Fibroblast of lung (primary cell): ENCODE measurements at regions not wholly inside any gene's neighbourhood (a gene's known extent, or its start where the extent isn't known, plus 50 kb on each side); places are given as distances from the start of the nearest gene placed in this dataset.
A peak's percentile ranks its signal among the peaks of the same experiment; 100 is the strongest.

Experiments
- DNase-seq, 2 donors: peaks; one replicate each; pipeline versions ENCODE4 v3.0.0 to v3.0.0-alpha.2; 2010; ENCODE audit warnings: low read depth in 2 of 2
- H2AFZ ChIP-seq: 2 replicates; pipeline ENCODE4 v1.5.1; 2012; ENCODE audit warnings: low read length, control low read depth, inconsistent platforms
- H3K27ac ChIP-seq: 2 replicates; pipeline ENCODE4 v1.5.1; 2011; ENCODE audit warnings: low read length, control low read depth; ENCODE audit not compliant: insufficient read depth
- H3K27me3 ChIP-seq: 2 replicates; pipeline ENCODE4 v1.5.1; 2011; ENCODE audit warnings: mild to moderate bottlenecking, low read length; ENCODE audit not compliant: control insufficient read depth, insufficient read depth
- H3K36me3 ChIP-seq: 2 replicates; pipeline ENCODE4 v1.5.1; 2011; ENCODE audit warnings: low read length; ENCODE audit not compliant: control insufficient read depth, insufficient read depth
- H3K4me1 ChIP-seq: 2 replicates; pipeline ENCODE4 v1.5.1; 2011; ENCODE audit warnings: low read length; ENCODE audit not compliant: control insufficient read depth, insufficient read depth; ENCODE audit errors: extremely low read depth
- H3K4me2 ChIP-seq: 2 replicates; pipeline ENCODE4 v1.5.1; 2011; ENCODE audit warnings: low read length, control low read depth; ENCODE audit not compliant: insufficient read depth; ENCODE audit errors: extremely low read depth
- H3K4me3 ChIP-seq, 4 experiments: fragments of 200-600 bp in 1 of 4; sonication (generic) in 1 of 4; replicated peaks in 1 of 4; 2 replicates each; pipeline ENCODE4 v1.5.1; 2011 to 2016; ENCODE audit warnings: low read length in 4 of 4, low read depth in 3 of 4, mild to moderate bottlenecking in 3 of 4, control low read depth in 2 of 4, inconsistent platforms in 1 of 4, mixed read lengths in 1 of 4; ENCODE audit not compliant: insufficient read depth in 1 of 4; ENCODE audit errors: control extremely low read depth in 1 of 4
- H3K79me2 ChIP-seq: 2 replicates; pipeline ENCODE4 v1.5.1; 2012; ENCODE audit warnings: mild to moderate bottlenecking, low read length, inconsistent platforms; ENCODE audit not compliant: control insufficient read depth, insufficient read depth
- H3K9ac ChIP-seq: 2 replicates; pipeline ENCODE4 v1.5.1; 2011; ENCODE audit warnings: mild to moderate bottlenecking, low read length, control low read depth; ENCODE audit not compliant: insufficient read depth
- H3K9me3 ChIP-seq: 2 replicates; pipeline ENCODE4 v1.5.1; 2012; ENCODE audit warnings: low read depth, low read length; ENCODE audit not compliant: control insufficient read depth, insufficient read depth
- H4K20me1 ChIP-seq: 2 replicates; pipeline ENCODE4 v1.5.1; 2011; ENCODE audit warnings: low read length; ENCODE audit not compliant: control insufficient read depth, insufficient read depth; ENCODE audit errors: extremely low read depth
- CTCF ChIP-seq, 2 donors: IDR thresholded peaks in 1 of 2; conservative IDR thresholded peaks in 1 of 2; 1 replicate in 1 of 2; 2 replicates in 1 of 2; pipeline ENCODE4 v1.5.1; 2011 to 2012; ENCODE audit warnings: low read length in 2 of 2, control low read depth in 1 of 2, inconsistent platforms in 1 of 2, low read depth in 1 of 2, mild to moderate bottlenecking in 1 of 2
- EZH2 ChIP-seq: IDR thresholded peaks from 2 replicates; pipeline ENCODE4 v1.5.1; 2012; ENCODE audit warnings: low read length, control low read depth, mild to moderate bottlenecking; ENCODE audit errors: missing control alignments

- no peak for TF ChIP-seq EZH2
- no peak for TF ChIP-seq CTCF (conservative IDR thresholded peaks at IDR 0.05 in 1 of 2, IDR thresholded peaks at IDR 0.05 in 1 of 2; ENCODE audit: low read depth in 1 of 2, low read length in 2 of 2)
- Histone ChIP-seq H3K36me3 (no peaks in the 10 kb centered on the region), H4K20me1 (no peaks in the 10 kb centered on the region), H3K4me2 (no peak overlapping the region), H3K4me3 (no peak overlapping the region), H3K9me3 (no peaks in the 10 kb centered on the region), H3K79me2 (no peaks in the 10 kb centered on the region), H3K27ac (no peak overlapping the region), H2AFZ (no peak overlapping the region), H3K4me1 (no peaks in the 10 kb centered on the region), H3K9ac (no peak overlapping the region), H3K27me3 (no peaks in the 10 kb centered on the region)
- no peak for DNase-seq
Measured at GRCh38 chr9:80188579-80188978, 616.8 kb downstream of the TLE4 start.

- no peaks in the 10 kb centered on the region for H3K36me3 ChIP-seq
- H3K4me2 ChIP-seq = no peak overlapping the region
- H3K9ac ChIP-seq = no peak overlapping the region
- H2AFZ ChIP-seq = no peak overlapping the region
- H3K9me3 ChIP-seq = no peaks in the 10 kb centered on the region
- no peak for DNase-seq
- H3K27me3 ChIP-seq = no peaks in the 10 kb centered on the region
- H3K27ac ChIP-seq = no peak overlapping the region
- no peaks in the 10 kb centered on the region for H3K79me2 ChIP-seq
- H3K4me3 ChIP-seq = no peak overlapping the region
- H3K4me1 ChIP-seq = no peaks in the 10 kb centered on the region
- no peak for TF ChIP-seq EZH2
- H4K20me1 ChIP-seq = no peaks in the 10 kb centered on the region
Measured at GRCh38 chr9:80185112-80185738, 613.5 kb downstream of the TLE4 start.

GRCh38 chr9:80177949-80178480 lies 606.2 kb downstream of the TLE4 start:
- Histone ChIP-seq H3K4me1 (no peaks in the 10 kb centered on the region), H3K9me3 (no peaks in the 10 kb centered on the region), H3K4me2 (no peak overlapping the region), H4K20me1 (no peaks in the 10 kb centered on the region), H3K79me2 (no peaks in the 10 kb centered on the region), H3K27me3 (no peaks in the 10 kb centered on the region), H3K9ac (no peak overlapping the region), H3K27ac (no peak overlapping the region), H3K36me3 (no peaks in the 10 kb centered on the region), H3K4me3 (no peak overlapping the region), H2AFZ (no peak overlapping the region)
- TF ChIP-seq EZH2 = no peak
- TF ChIP-seq CTCF (conservative IDR thresholded peaks at IDR 0.05 in 1 of 2, IDR thresholded peaks at IDR 0.05 in 1 of 2; ENCODE audit: low read depth in 1 of 2, low read length in 2 of 2) = no peak
- peak in 1 of 2 donors; percentile 36 for DNase-seq
